DMS153 (cell line): ENCODE measurements at regions not wholly inside any gene's neighbourhood (a gene's known extent, or its start where the extent isn't known, plus 50 kb on each side); places are given as distances from the start of the nearest gene placed in this dataset.

Source experiments
- DNase-seq: peaks from one replicate; lab custom pipeline; 2025; lab: John Stamatoyannopoulos, UW

- DNase-seq: no peak
Observed at GRCh38 chr5:173463207-173463606, 135.0 kb upstream of the STC2 start.

DNA sequence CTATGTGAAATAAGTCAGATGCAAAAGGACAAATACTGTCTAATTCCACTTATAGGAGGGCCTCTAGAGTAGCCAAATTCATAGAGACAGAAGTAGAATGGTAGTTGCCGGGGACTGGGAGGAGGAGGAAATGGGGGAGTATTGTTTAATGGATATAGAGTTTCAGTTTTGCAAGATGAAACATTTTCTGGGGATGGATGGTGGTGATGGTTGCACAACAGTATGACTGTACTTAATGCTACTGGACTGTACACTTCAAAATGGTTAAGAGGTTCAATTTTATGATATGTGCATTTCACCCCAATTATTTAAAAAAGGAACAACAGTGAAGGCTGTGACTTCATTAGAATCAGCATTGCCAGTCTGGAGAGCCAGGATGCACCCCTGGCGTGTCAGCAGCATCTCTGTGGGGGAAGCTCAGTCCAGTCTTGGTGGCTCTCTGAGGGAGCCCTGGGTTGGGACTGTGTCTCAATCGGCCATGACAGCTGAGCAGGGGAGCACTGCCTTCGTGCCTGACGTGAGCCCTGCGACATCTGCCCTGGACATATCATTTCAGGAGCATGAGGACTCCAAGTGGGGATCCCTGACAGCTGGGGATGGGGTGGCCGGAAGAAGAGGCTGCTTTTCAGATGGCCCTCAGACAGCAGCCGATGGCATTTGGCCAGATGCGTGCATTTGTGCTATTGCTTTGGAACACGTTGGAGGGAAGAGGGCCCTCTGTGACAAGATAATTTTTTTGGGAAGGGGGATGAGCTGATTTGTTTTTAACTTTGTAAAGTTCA lies 130.8 kb upstream of the STC2 start:
- DNase-seq: no peak

GRCh38 chr5:173457482-173457881 lies 129.3 kb upstream of the STC2 start:
- DNase-seq: no peak

DNA sequence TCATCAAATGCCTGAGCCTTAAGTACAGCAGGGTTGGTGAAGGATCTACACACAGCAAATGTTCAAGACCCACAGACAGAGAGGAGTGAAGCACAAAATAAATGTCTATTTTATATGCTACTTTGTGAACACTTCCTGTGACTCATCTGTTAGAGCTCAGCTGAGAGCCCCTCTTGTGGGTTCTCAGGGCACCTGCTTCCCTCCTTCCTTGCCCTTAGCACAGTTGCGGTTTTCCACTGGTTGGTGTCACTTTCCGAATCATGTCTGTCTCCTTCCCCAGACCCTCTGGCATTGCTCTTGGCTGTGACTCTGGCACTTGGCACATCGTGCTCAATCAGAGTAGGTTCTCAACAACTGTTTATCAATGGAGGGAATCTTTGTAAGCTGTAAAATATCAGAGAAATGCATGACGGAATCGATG lies 128.5 kb upstream of the STC2 start:
- DNase-seq: no peak

- no peak for DNase-seq
Observed at GRCh38 chr5:173456181-173456580, 128.0 kb upstream of the STC2 start.

DNA sequence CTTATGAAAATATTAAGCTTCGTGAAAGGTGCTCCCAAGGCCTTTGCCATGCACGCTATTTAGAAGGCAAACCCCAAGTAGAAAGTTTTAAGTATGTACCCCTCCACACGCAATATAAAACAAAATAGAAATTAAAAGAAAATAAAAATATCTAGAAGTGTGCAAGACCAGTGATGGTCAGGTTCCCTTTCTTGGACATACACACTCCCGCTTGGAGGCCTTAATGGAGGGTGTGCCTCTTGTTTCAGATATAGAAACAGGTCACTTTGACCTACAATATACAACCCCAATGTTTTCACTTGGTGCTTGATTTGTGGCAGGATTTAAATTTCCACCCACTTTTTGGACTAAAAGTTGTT lies 127.4 kb upstream of the STC2 start:
- no peak for DNase-seq

DNA sequence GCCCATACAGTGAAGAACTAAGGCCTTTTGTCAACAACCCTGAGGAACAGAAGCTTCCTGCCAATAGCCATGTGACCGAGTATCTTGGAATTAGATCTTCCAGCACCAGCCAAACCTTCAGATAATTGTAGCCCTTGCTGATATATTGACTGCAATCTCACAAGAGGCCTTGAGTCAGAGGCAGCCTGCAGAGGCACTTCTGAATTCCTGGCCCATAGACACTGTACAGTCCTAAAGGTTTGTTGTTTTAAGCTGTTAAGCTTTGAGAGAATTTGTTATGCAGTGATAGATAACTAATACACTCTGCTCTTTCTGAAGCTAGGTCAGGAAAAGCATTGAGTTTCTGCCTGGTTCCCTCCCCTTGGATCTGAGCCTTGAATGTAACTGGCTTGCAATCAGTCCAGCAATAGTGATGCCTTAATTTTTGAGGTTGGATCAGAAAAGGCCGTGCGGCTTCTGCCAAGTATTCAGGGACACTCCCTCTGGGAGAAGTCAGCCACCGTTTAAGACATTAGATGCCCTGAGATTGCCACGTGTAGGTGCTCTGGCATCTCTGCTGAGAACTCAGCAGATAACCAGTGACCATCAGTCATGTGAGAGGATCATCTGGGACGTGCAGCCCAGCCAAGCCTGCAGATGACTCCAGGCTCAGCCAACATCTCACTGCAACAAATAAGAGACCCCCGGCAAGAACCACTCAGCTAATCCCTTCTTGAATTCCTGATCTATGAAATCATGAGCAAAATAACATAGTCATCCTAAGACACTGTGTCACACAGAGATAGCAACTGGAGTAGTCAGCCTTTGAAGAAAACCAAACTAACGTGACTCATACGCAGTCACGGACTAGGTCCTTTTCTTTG lies 126.8 kb upstream of the STC2 start:
- no peak for DNase-seq

DNA sequence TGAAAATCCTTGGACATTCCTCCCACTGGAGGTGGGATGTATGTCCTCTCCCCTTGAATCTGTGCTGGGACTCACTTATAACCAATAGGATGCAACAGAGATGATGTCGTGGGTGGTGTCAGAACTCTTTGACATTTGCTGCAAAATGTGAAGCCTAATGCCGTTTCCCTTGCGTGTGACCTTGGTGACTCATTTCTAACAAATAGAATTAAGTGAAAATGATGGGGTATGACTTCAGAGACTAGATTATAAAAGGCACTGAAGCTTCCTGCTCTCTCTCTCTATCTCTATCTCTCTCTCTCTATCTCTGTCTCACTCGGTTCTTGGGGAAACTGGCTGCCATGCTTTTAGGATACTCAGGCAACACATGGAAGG lies 126.1 kb upstream of the STC2 start:
- DNase-seq: no peak

DNA sequence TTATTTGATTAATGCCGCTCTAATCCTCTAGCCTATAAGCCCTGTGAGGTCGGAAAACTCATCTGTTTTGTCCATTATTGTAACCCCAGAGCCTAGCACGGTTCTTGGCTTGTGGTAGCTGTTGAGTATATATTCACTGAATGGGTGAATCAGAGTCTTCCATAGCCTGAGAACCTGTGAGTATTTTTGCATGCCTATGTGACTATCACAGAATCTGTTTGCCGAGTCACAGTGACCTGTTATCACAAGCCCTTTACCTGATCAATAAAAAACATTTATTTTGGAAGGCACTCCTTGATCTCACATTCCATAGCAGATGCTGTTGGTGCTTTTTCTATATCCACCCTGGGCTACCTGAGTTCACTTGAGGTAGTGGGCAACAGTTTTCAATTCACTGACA lies 125.0 kb upstream of the STC2 start:
- DNase-seq: no peak

DNA sequence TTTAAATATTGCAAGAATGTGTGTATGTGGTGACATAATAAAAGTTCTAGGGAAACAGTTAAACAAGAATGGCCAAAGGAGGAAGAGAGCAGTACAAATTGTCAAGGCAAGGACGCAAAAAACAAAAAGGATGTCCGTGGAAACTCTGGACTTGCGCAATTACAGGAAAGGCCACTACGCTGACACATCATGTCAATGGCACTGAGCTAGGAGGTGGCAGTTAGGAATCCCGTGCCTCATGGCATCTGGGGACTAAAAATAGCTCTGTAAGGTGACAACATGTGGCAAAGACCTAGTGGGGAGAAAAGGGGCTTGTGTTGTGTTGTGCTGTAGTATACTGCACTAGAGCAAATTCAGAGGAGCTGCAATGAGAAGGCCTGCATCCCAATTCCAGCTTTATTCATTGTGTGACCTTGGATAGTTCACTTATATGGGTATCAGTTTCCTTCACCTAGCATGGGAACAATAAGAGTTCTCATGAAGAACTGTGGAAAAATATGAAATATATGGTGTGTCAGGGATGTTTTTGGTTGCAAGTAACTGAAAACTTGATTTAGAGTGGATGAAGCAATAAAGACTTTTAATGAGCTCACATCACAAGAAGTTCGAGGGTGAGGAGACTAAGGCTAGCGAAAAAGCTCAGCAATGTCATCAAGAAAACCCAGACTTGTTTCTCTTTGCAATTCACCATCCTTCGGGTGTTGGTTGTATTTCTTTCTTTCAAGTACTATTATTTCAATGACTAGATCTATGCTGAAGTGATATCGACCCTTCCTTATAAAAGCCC lies 124.1 kb upstream of the STC2 start:
- DNase-seq: no peak

DNA sequence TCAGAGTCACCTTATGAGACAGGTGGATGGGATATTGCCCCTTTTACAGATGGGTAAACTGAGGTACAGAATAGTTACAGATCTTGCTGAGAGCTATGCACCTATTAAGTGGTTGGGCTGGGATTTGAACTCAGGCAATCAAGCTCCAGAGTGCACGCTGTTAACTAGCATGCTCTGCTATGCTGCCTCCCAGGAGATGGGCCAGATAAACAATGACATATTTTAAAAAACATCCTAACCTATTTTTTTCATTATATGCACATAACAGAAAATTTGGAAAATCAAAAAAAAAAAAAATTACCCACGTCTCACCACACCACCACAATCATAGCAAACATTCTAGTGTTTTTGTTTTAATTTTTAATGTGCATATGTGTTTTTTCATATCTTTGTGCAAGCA lies 123.4 kb upstream of the STC2 start:
- DNase-seq: no peak

- no peak for DNase-seq
Observed at GRCh38 chr5:173451031-173451430, 122.8 kb upstream of the STC2 start.

DNA sequence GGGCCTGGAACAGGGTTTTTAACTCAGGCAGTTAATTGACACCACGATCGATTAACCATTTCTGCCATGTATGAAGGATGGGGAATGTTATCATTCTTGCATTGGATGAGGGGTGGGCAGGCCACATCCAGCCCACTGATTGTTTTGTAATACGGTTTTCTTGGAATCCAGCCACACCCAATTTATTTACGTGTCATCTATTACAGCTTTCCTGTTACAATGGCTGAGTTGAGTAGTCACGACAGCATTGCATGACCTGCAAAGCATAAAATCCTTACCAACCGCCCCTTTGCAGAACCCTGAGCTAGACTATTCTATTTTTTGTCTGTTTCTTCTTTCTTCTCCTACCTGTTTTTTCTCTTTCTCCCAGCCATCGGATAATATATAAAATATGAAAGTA lies 122.0 kb upstream of the STC2 start:
- DNase-seq: no peak

GRCh38 chr5:173448856-173449255 lies 120.6 kb upstream of the STC2 start:
- no peak for DNase-seq

DNA sequence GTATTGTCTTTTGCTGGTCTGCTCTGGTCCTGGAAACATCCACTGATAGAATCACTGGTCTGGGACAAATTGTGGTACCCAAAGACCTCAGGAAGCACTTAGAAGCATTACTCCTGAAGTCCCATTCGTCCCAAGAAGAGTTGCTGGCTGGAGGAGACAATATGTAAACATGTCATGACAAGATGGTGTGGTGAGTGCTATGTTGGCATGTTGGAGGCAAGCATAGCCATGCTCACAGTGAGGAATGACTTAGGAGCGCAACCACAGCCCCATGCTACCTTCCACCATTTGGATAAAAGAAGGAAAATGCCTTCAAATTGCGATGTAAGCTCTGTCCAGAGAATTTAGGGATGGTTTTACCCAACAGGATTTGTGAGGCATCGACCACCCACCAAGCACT lies 115.8 kb upstream of the STC2 start:
- DNase-seq: no peak

DNA sequence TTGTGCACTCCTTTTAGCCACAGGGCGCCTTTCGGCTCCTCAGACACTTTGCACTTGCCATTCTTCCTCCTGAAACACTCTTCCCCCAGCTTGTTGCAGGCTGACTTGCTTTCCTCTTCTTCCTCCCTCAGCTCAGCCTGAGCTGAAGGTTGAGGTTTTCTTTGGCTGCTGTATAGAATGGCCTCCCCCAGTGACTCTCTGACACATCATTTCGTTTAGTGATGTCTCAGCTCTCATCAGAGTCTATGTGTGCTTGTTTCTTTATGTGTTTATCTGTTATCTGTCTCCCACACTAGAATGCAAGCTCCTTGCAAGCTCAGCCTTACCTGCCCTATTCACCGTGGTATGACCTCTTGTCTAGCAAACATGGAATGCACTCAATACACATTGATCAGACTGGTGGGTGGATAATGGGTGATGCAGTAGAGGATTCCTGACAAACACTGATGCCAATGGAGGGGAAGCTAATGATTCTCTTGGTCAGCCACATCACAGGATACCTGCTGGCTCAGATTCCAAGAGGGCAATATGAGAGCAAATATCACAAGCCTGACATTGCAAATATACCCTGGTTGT lies 112.9 kb upstream of the STC2 start:
- DNase-seq: no peak

GRCh38 chr5:173438951-173439350 lies 110.7 kb upstream of the STC2 start:
- no peak for DNase-seq

DNA sequence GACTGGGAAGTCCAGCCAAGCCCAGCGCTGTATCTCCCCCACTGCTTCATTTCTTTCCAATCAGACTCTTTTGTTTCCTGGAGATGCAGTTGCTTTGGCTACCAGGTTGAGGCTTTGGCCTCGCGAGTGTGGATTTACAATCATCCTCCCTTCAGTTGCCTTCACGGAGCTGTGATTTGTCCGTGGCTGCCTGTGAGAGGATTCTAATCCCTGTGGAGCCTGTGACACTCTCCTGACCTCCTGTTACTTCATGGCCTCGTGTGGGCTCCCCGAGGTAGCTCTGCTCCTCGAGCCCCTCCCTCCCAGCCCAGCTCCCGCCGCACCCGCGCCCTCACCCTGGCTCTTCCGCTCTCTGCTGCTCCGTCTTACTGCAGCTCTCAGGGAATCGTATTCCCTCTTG lies 107.2 kb upstream of the STC2 start:
- DNase-seq: no peak

- no peak for DNase-seq
Observed at GRCh38 chr5:173434270-173434669, 106.1 kb upstream of the STC2 start.

GRCh38 chr5:173430394-173430793 lies 102.2 kb upstream of the STC2 start:
- no peak for DNase-seq

DNA sequence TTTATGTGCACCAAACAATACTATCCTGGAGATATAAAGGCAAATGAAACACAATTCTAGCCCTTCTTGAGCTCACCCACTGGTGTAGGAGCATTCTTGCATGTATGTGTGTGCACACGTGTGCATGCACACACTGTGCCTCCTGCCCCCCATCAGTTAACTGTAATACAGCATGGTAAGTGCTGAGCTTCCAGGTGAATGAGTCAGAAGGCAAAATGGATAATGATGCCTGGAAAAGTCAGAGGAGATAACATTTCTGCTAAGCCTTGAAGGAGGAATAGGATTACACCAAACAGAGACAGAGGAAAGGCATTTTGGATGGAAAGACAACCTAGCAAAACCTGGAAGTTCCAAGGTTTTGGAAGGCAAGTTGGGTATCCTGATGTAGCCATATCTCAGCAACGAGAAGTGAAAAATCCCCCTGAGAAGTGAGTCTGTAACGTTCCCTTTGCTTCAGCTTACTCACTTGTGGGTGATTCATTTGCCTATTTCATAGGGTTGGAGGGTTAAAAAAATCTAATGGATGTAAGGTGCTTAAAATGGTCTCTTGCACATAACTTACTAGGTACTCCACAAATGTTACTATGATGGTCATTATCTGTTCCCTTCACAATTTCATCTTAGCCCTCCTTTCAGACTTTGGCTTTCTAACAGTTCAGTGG lies 101.4 kb upstream of the STC2 start:
- DNase-seq: no peak
